ENCODE measurements at regions not wholly inside any gene's neighbourhood (a gene's known extent, or its start where the extent isn't known, plus 50 kb on each side); places are given as distances from the start of the nearest gene placed in this dataset.

DNA sequence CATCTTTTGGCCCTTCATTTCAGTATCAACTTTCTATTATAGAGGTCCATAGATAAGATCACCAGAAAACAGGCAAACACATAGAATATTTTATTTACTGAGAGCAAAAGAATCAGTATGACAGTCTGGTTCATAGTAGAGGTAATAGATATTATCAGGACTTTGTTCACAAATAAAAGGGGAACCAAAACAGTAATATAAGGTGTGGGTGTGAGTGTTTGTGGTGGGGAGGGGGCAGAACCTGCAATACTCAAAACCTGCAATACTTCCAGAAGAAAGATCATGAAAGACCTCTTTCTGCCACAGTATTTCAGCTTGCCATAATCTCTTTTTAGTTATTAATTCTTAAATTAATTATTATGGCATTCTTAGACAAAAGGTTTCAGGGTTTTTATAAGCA is 578.7 kb upstream of the SLITRK1 start:
- peaks cover 3% of the 10 kb centered on the region; the same call in 1 of the 2 replicates for H3K9me2 ChIP-seq (ENCODE audit: insufficient read depth)
- no peak overlapping the region for H3K4me3 Mint-ChIP-seq
- H3K36me3 Mint-ChIP-seq (ENCODE audit: low read depth): no peaks in the 10 kb centered on the region
- no peaks in the 10 kb centered on the region for H3K27me3 Mint-ChIP-seq (ENCODE audit: insufficient read depth, low read depth, poor library complexity)
- H3K4me2 ChIP-seq: no peak overlapping the region
- H3K4me1 Mint-ChIP-seq: no peaks in the 10 kb centered on the region
- no peak overlapping the region for H3K27ac ChIP-seq (ENCODE audit: low read depth)
- H3K27ac Mint-ChIP-seq: no peak overlapping the region
- H3K9me3 Mint-ChIP-seq: no peaks in the 10 kb centered on the region
- no peak overlapping the region for H3K4me3 ChIP-seq
- H3K27me3 ChIP-seq (ENCODE audit: insufficient read depth): no peaks in the 10 kb centered on the region
- no peak for ATAC-seq
- DNase-seq (ENCODE audit: low spot score): no peak
- H3K79me2 ChIP-seq (replicated peaks; ENCODE audit: insufficient read depth): no peaks in the 10 kb centered on the region
- H4K20me1 ChIP-seq (replicated peaks; ENCODE audit: insufficient read depth): no peaks in the 10 kb centered on the region
- no peaks in the 10 kb centered on the region for H3K36me3 ChIP-seq (ENCODE audit: insufficient read depth)
- H2AFZ ChIP-seq: no peak overlapping the region
- no peaks in the 10 kb centered on the region for H3F3A ChIP-seq (replicated peaks; ENCODE audit: low read depth)
- TF ChIP-seq, protein P1, sequence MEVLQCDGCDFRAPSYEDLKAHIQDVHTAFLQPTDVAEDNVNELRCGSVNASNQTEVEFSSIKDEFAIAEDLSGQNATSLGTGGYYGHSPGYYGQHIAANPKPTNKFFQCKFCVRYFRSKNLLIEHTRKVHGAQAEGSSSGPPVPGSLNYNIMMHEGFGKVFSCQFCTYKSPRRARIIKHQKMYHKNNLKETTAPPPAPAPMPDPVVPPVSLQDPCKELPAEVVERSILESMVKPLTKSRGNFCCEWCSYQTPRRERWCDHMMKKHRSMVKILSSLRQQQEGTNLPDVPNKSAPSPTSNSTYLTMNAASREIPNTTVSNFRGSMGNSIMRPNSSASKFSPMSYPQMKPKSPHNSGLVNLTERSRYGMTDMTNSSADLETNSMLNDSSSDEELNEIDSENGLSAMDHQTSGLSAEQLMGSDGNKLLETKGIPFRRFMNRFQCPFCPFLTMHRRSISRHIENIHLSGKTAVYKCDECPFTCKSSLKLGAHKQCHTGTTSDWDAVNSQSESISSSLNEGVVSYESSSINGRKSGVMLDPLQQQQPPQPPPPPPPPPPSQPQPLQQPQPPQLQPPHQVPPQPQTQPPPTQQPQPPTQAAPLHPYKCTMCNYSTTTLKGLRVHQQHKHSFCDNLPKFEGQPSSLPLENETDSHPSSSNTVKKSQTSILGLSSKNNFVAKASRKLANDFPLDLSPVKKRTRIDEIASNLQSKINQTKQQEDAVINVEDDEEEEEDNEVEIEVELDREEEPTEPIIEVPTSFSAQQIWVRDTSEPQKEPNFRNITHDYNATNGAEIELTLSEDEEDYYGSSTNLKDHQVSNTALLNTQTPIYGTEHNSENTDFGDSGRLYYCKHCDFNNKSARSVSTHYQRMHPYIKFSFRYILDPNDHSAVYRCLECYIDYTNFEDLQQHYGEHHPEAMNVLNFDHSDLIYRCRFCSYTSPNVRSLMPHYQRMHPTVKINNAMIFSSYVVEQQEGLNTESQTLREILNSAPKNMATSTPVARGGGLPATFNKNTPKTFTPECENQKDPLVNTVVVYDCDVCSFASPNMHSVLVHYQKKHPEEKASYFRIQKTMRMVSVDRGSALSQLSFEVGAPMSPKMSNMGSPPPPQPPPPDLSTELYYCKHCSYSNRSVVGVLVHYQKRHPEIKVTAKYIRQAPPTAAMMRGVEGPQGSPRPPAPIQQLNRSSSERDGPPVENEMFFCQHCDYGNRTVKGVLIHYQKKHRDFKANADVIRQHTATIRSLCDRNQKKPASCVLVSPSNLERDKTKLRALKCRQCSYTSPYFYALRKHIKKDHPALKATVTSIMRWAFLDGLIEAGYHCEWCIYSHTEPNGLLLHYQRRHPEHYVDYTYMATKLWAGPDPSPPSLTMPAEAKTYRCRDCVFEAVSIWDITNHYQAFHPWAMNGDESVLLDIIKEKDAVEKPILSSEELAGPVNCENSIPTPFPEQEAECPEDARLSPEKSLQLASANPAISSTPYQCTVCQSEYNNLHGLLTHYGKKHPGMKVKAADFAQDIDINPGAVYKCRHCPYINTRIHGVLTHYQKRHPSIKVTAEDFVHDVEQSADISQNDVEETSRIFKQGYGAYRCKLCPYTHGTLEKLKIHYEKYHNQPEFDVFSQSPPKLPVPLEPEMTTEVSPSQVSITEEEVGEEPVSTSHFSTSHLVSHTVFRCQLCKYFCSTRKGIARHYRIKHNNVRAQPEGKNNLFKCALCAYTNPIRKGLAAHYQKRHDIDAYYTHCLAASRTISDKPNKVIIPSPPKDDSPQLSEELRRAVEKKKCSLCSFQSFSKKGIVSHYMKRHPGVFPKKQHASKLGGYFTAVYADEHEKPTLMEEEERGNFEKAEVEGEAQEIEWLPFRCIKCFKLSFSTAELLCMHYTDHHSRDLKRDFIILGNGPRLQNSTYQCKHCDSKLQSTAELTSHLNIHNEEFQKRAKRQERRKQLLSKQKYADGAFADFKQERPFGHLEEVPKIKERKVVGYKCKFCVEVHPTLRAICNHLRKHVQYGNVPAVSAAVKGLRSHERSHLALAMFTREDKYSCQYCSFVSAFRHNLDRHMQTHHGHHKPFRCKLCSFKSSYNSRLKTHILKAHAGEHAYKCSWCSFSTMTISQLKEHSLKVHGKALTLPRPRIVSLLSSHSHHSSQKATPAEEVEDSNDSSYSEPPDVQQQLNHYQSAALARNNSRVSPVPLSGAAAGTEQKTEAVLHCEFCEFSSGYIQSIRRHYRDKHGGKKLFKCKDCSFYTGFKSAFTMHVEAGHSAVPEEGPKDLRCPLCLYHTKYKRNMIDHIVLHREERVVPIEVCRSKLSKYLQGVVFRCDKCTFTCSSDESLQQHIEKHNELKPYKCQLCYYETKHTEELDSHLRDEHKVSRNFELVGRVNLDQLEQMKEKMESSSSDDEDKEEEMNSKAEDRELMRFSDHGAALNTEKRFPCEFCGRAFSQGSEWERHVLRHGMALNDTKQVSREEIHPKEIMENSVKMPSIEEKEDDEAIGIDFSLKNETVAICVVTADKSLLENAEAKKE (CRISPR knock-in tag; IDR thresholded peaks at IDR 0.05): no peak
- TF ChIP-seq, protein P2, sequence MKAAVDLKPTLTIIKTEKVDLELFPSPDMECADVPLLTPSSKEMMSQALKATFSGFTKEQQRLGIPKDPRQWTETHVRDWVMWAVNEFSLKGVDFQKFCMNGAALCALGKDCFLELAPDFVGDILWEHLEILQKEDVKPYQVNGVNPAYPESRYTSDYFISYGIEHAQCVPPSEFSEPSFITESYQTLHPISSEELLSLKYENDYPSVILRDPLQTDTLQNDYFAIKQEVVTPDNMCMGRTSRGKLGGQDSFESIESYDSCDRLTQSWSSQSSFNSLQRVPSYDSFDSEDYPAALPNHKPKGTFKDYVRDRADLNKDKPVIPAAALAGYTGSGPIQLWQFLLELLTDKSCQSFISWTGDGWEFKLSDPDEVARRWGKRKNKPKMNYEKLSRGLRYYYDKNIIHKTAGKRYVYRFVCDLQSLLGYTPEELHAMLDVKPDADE (IDR thresholded peaks at IDR 0.05): no peak
- TF ChIP-seq EZH2 (IDR thresholded peaks at IDR 0.05; ENCODE audit: low read depth, unreplicated experiment) (no peak), EZH2phosphoT487 (IDR thresholded peaks at IDR 0.05; ENCODE audit: unreplicated experiment) (no peak), STAT1 (IDR thresholded peaks at IDR 0.05; ENCODE audit: unreplicated experiment) (no peak), NANOG (IDR thresholded peaks at IDR 0.05; ENCODE audit: borderline replicate concordance) (no peak), JUNB (IDR thresholded peaks at IDR 0.05; ENCODE audit: unreplicated experiment) (no peak), CREB1 (CRISPR knock-in tag; IDR thresholded peaks at IDR 0.05; ENCODE audit: low read depth) (no peak), POLR2AphosphoS5 (IDR thresholded peaks at IDR 0.05; ENCODE audit: low read depth) (no peak)
- no peaks in the 10 kb centered on the region for H3K4me1 ChIP-seq (ENCODE audit: insufficient read depth)
